CD14-positive monocyte (primary cell): ENCODE measurements at regions not wholly inside any gene's neighbourhood (a gene's known extent, or its start where the extent isn't known, plus 50 kb on each side); places are given as distances from the start of the nearest gene placed in this dataset.

Experiments
- DNase-seq, 3 donors: peaks; one replicate each; pipeline ENCODE4 v3.0.0-alpha.2; 2011 to 2022
- H2AFZ ChIP-seq: 2 replicates; pipeline ENCODE4 v1.6.0; 2012; ENCODE audit warnings: mild to moderate bottlenecking, low read depth, low read length, inconsistent platforms; ENCODE audit not compliant: insufficient read depth, poor library complexity, severe bottlenecking
- H3K27ac ChIP-seq, 2 donors: 1 replicate in 1 of 2; 2 replicates in 1 of 2; pipeline ENCODE4 v1.5.1; 2012 to 2013; ENCODE audit warnings: low read length in 2 of 2, control low read depth in 1 of 2, inconsistent platforms in 1 of 2, low read depth in 1 of 2, mild to moderate bottlenecking in 1 of 2
- H3K27me3 ChIP-seq, 2 donors: one replicate each; pipeline versions ENCODE4 v1.6.0 to v1.6.1; 2011 to 2013; ENCODE audit warnings: low read length in 2 of 2; ENCODE audit not compliant: control insufficient read depth in 2 of 2, insufficient read depth in 2 of 2
- H3K36me3 ChIP-seq, 2 donors: replicated peaks in 1 of 2; 1 replicate in 1 of 2; 2 replicates in 1 of 2; pipeline versions ENCODE4 v1.5.1 to v1.6.1; 2012 to 2013; ENCODE audit warnings: low read length in 2 of 2, control low read depth in 1 of 2, inconsistent platforms in 1 of 2, mild to moderate bottlenecking in 1 of 2; ENCODE audit not compliant: insufficient read depth in 2 of 2, control insufficient read depth in 1 of 2
- H3K4me1 ChIP-seq, 2 donors: 1 replicate in 1 of 2; 2 replicates in 1 of 2; pipeline versions ENCODE4 v1.5.1 to v1.6.1; 2012 to 2013; ENCODE audit warnings: low read length in 2 of 2, control low read depth in 1 of 2, inconsistent platforms in 1 of 2, mild to moderate bottlenecking in 1 of 2, moderate library complexity in 1 of 2; ENCODE audit not compliant: insufficient read depth in 2 of 2, control insufficient read depth in 1 of 2
- H3K4me2 ChIP-seq: replicated peaks from 2 replicates; pipeline ENCODE3; 2012; ENCODE audit warnings: low read length, moderate library complexity, mild to moderate bottlenecking; ENCODE audit not compliant: poor library complexity, severe bottlenecking; ENCODE audit errors: extremely low read depth
- H3K4me3 ChIP-seq, 3 experiments: fragments of 200-600 bp in 1 of 3; sonication (generic) in 1 of 3; replicated peaks in 1 of 3; 1 replicate in 2 of 3; 2 replicates in 1 of 3; pipeline ENCODE4 v1.5.1; 2011 to 2013; ENCODE audit warnings: low read length in 3 of 3, mild to moderate bottlenecking in 3 of 3, control low read depth in 2 of 3, low read depth in 2 of 3, inconsistent platforms in 1 of 3, moderate library complexity in 1 of 3
- H3K79me2 ChIP-seq: 2 replicates; pipeline ENCODE4 v1.6.0; 2012; ENCODE audit warnings: mild to moderate bottlenecking, control low read depth, inconsistent platforms, low read length, moderate library complexity; ENCODE audit not compliant: insufficient read depth
- H3K9ac ChIP-seq: 2 replicates; pipeline ENCODE4 v1.6.0; 2017; ENCODE audit warnings: low read length, mild to moderate bottlenecking; ENCODE audit not compliant: insufficient read depth, poor library complexity, severe bottlenecking
- H3K9me3 ChIP-seq, 2 donors: replicated peaks in 1 of 2; 1 replicate in 1 of 2; 2 replicates in 1 of 2; pipeline versions ENCODE4 v1.5.1 to v1.6.1; 2012 to 2013; ENCODE audit warnings: low read length in 2 of 2, control low read depth in 1 of 2; ENCODE audit not compliant: control insufficient read depth in 1 of 2, insufficient read depth in 1 of 2
- H4K20me1 ChIP-seq: 2 replicates; pipeline ENCODE4 v1.6.0; 2012; ENCODE audit warnings: mild to moderate bottlenecking, low read length, control low read depth, moderate library complexity; ENCODE audit not compliant: insufficient read depth
- H3K27ac Mint-ChIP-seq, 7 donors: one replicate each; pipeline ENCODE4 v1.8.0; 2020; ENCODE audit warnings: mild to moderate bottlenecking in 7 of 7, mixed read lengths in 7 of 7, moderate library complexity in 6 of 7, inconsistent platforms in 2 of 7
- H3K27me3 Mint-ChIP-seq, 3 donors: one replicate each; pipeline ENCODE4 v1.8.0; 2021 to 2022; ENCODE audit warnings: low read depth in 3 of 3, mild to moderate bottlenecking in 3 of 3, mixed read lengths in 3 of 3, moderate library complexity in 3 of 3, inconsistent platforms in 1 of 3
- H3K36me3 Mint-ChIP-seq, 2 donors: one replicate each; pipeline ENCODE4 v1.8.0; 2020; ENCODE audit warnings: mixed read lengths in 2 of 2, inconsistent platforms in 1 of 2, mild to moderate bottlenecking in 1 of 2
- H3K4me1 Mint-ChIP-seq: one replicate; pipeline ENCODE4 v1.8.0; 2020; ENCODE audit warnings: mild to moderate bottlenecking, mixed read lengths
- H3K4me3 Mint-ChIP-seq, 2 donors: one replicate each; pipeline ENCODE4 v1.8.0; 2020; ENCODE audit warnings: mild to moderate bottlenecking in 2 of 2, mixed read lengths in 2 of 2, moderate library complexity in 1 of 2
- H3K9me3 Mint-ChIP-seq, 7 donors: one replicate each; pipeline ENCODE4 v1.8.0; 2020 to 2022; ENCODE audit warnings: mixed read lengths in 7 of 7, mild to moderate bottlenecking in 6 of 7, moderate library complexity in 6 of 7, inconsistent platforms in 2 of 7
- CTCF ChIP-seq: fragments of 200-600 bp; IDR thresholded peaks from one replicate; pipeline ENCODE4 v1.8.0; 2022; ENCODE audit warnings: antibody characterized with exemption, mild to moderate bottlenecking
- WGBS: methylation state at CpG from one replicate; pipeline ENCODE4 v1.1.5; 2013; ENCODE audit warnings: missing lambda C conversion rate; ENCODE audit not compliant: insufficient coverage; 5-methylcytosine and 5-hydroxymethylcytosine counted together
- intact Hi-C, 2 donors: fragments of 100-400 bp; cut with micrococcal nuclease; formaldehyde crosslinking; loops; one replicate each; pipeline versions ENCODE4 v1.15.0 to v1.15.1; 2023

DNA sequence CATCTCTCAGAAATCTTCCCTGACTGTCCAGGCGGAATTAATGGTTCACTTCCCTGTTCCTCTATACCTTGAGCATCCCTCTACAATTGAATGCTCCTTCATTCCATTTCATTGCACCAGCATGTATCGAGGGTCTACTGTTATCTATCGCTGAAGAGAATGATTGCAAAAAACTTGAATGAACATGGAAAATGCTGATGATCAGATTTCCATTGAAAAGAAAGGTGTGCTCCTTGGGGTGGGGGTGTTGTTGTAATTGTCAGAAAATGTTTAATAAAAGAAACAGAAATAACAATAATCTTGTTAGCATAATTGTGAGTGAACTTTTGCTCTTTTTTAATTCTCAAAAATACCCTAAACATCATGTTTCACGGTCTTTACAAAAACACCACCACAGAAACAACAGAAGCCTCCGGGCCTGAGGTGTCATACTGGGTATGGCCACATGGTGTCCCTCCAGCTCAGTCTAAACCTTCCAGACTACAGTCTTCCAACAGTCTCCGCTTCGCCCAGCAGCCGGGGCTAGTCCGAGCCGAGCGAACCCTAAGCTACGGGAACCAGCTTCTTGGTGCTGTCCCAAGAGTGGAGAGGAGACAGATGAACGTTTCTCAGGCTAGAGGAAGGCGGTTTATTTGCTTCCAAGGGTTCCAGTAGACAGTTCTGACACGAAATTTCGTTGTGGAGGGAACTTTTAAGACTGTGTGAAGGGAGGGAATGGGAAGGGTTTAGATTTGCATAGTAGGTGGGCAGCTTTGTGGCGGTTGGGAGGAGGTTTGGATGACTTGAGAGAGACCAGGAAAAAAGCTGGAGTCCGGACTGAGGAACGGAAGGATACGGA is 75.8 kb upstream of the ZBED5 start:
- Histone ChIP-seq H3K4me1 (peaks cover 15 to 29% of the 10 kb centered on the region in 2 donors), H2AFZ (peak overlapping the region; percentile 66)
- peaks cover 51 to 64% (median 57%) of the 10 kb centered on the region in 3 donors for H3K27me3 Mint-ChIP-seq

More for the DNA sequence above, 75.8 kb upstream of the ZBED5 start:
- Histone ChIP-seq H3K9me3 (no peaks in the 10 kb centered on the region), H3K36me3 (no peaks in the 10 kb centered on the region), H3K4me3 (peak overlapping the region in 2 of 3 experiments; percentile 3 to 61), H3K79me2 (no peaks in the 10 kb centered on the region), H3K4me2 (peak overlapping the region; percentile 70), H4K20me1 (no peaks in the 10 kb centered on the region), H3K9ac (no peak overlapping the region), H3K27ac (no peak overlapping the region), H3K27me3 (peaks cover 31 to 57% of the 10 kb centered on the region in 2 donors)
- WGBS, result 6% methylated on average over 15 of the region's 20 CpGs
- TF ChIP-seq CTCF, result peak; percentile 92
- peak overlapping the region; percentile 67 to 90 for H3K4me3 Mint-ChIP-seq
- peaks cover 0 to 5% of the 10 kb centered on the region in 2 donors for H3K36me3 Mint-ChIP-seq
- peaks cover 18% of the 10 kb centered on the region for H3K4me1 Mint-ChIP-seq
- peak overlapping the region in 4 of 7 donors; percentile 5 to 68 (median 48) for H3K27ac Mint-ChIP-seq
- intact Hi-C loops, result loop anchor here (2.0 to 10.0 kb wide), 5 partner anchors 51 to 854 kb away; partner anchors contain the start of gene ZBED5 (in 1 of the 2)
- DNase-seq, result peak; percentile 82 to 91 (median 83)
- H3K9me3 Mint-ChIP-seq, result peaks cover 0 to 6% (median 2%) of the 10 kb centered on the region in 7 donors
